SH-SY5Y (cell line): ENCODE measurements at regions not wholly inside any gene's neighbourhood (a gene's known extent, or its start where the extent isn't known, plus 50 kb on each side); places are given as distances from the start of the nearest gene placed in this dataset.

ENCODE experiments used
- GATA2 ChIP-seq: IDR thresholded peaks from 2 replicates; pipeline ENCODE4 v1.6.1; 2011; ENCODE audit warnings: mild to moderate bottlenecking, low read depth, low read length
- GATA3 ChIP-seq: IDR thresholded peaks from 2 replicates; pipeline ENCODE4 v1.6.1; 2011; ENCODE audit warnings: low read depth, mild to moderate bottlenecking, low read length, moderate library complexity

GRCh38 chr17:70961341-70961740 is 792.0 kb downstream of the KCNJ2 start:
- no peak for TF ChIP-seq GATA2
- TF ChIP-seq GATA3, result no peak
